AG10803 (cell line): ENCODE measurements at regions not wholly inside any gene's neighbourhood (a gene's known extent, or its start where the extent isn't known, plus 50 kb on each side); places are given as distances from the start of the nearest gene placed in this dataset.

Experiments
- DNase-seq: peaks from one replicate; pipeline ENCODE4 v3.0.0; 2010; ENCODE audit warnings: low read depth
- H3K4me3 ChIP-seq: 2 replicates; pipeline ENCODE4 v1.5.1; 2011; ENCODE audit warnings: mild to moderate bottlenecking, low read length, control low read depth
- TF ChIP-seq, protein P1 (sequence below): conservative IDR thresholded peaks from 2 replicates; pipeline ENCODE4 v1.5.1; 2011; ENCODE audit warnings: mild to moderate bottlenecking, low read length, control low read depth, inconsistent platforms

DNA sequence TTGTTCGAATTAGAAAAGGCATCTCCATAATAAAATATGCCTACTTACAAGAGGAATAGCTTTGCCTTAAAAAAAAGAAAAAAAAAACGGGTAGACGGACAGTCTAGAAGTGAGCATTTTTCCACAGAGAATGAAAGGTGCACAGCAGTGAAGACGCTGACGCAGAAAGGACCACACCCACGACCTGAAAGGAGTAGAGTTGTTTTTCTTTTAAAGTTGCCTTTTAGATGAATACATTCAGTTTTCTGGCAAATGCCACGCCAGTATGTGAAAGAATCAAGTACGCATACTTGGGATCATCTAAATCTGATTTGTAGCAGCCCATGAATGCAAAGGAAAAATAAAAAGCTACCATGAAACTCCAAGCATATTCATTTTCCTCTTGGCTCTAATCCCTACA is 809.2 kb upstream of the SOX11 start:
- TF ChIP-seq, protein P1, sequence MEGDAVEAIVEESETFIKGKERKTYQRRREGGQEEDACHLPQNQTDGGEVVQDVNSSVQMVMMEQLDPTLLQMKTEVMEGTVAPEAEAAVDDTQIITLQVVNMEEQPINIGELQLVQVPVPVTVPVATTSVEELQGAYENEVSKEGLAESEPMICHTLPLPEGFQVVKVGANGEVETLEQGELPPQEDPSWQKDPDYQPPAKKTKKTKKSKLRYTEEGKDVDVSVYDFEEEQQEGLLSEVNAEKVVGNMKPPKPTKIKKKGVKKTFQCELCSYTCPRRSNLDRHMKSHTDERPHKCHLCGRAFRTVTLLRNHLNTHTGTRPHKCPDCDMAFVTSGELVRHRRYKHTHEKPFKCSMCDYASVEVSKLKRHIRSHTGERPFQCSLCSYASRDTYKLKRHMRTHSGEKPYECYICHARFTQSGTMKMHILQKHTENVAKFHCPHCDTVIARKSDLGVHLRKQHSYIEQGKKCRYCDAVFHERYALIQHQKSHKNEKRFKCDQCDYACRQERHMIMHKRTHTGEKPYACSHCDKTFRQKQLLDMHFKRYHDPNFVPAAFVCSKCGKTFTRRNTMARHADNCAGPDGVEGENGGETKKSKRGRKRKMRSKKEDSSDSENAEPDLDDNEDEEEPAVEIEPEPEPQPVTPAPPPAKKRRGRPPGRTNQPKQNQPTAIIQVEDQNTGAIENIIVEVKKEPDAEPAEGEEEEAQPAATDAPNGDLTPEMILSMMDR = no peak
- no peak for DNase-seq
- no peak overlapping the region for H3K4me3 ChIP-seq

DNA sequence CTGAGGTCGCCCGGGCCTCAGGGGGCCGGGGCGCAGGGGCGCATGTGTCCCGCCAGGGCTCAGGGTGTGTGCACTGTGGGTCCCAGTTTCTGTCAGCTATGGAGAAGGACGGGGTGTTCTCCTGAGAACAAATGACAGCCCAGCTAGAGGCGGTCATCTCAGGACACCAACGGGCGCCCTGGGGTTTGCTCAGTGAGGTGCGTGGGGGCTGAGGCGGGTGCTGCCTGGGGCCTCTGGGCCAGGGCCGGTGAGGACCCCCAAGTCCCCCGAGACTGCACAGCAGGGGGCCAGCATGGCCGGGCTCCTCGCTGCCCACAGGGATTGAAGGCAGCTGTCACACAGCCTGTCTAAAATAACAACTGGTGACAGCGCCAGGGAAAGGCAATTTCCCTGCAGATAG is 808.8 kb upstream of the SOX11 start:
- TF ChIP-seq, protein P1 = no peak
- no peak overlapping the region for H3K4me3 ChIP-seq
- DNase-seq = no peak

DNA sequence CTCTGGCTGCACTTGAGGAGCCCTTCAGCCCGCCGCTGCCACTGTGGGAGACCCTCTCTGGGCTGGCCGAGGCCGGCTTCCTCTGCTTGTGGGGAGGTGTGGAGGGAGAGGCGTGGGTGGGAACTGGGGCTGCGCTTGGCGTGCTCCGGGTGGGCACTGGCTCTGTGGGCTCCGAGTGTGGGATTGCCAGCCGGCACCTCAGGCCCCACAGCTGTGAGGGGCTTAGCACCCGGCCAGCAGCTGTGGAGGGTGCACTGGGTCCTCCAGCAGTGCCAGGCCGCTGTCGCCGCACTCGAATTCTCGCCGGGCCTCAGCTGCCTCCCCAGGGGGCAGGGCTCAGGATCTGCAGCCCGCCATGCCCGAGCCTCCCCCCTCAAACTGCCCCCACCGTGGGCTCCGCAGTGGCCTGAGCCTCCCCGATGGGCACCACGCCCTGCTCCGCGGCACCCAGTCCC is 808.0 kb upstream of the SOX11 start:
- H3K4me3 ChIP-seq = no peak overlapping the region
- DNase-seq = no peak
- TF ChIP-seq, protein P1 = no peak

DNA sequence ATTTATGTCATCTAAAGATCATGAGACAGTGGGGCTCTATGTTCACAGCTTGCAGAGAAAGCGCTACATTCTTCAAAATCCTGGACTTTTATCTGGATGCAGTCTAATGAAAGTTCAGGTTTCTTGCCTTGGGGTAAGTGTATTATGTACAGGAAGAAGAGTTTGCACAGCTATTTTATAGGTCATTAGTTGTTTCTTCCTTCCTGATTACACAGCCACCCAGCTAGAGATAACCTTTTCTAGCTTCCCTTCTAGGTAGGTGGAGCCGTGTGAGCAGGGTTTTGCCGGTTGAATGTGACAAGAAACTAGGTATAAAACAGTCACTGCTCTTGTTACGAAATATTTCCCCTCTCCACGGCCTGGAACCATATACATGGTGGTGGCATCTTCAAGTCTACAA is 800.8 kb upstream of the SOX11 start:
- TF ChIP-seq, protein P1 = no peak
- no peak overlapping the region for H3K4me3 ChIP-seq
- DNase-seq = no peak

DNA sequence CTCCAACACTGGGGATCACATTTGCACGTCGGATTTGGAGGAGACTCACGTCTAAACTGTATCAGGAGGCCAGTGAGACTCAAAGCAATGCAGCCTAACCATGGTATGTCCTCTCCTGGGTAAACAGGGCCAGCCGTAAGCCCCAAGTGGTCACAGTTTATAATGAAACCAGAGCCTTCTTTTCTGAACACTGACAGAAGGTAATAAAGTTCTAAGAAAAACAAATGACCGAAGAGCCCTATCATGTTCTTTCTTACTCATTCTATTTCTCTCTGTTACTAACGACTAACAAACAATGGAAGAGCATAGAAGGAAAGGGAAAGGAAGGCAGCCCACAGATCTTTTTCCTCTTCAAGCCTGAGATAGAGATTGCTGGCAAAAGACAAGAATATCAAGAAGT is 796.8 kb upstream of the SOX11 start:
- no peak overlapping the region for H3K4me3 ChIP-seq
- no peak for DNase-seq
- TF ChIP-seq, protein P1 = no peak

DNA sequence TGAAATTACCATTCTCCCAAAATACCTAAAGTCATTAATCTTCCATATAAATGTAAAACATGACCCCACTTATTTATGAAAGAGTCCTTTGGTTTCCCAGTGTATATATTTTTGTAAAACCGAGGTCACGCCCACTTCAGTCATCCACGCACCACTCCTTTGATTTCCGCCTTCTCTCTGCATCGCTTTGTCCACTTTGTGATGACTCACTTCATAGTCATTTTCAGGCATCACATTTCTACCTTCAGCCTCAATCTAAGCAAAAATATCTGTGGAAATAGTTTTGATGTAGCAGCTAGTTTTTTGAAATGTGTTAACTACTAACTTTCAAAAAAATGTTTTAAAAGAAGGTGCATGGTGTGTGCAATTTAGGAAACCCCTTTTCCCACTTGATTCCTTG is 793.5 kb upstream of the SOX11 start:
- TF ChIP-seq, protein P1 = no peak
- no peak for DNase-seq
- H3K4me3 ChIP-seq = no peak overlapping the region

DNA sequence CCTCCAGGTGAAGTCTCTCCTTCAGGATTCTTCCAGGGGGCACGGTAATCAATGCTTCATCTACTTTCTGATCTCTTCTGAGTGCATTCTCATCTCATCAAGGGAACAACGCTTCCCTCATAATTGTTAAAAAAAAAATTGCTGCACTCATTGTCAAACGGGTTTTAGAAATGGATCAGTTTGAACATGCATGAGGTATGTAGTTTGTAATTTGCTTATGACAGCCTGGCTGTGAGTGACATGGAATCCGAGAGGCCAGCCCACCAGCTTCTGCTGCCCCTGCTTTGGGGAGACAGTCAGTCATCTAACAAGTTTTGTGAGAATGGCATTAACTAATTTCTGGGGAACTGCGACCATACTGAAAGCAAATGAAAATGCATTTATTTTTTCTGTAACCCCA is 791.9 kb upstream of the SOX11 start:
- no peak for DNase-seq
- TF ChIP-seq, protein P1 = no peak
- no peak overlapping the region for H3K4me3 ChIP-seq
